ENCODE measurements at regions not wholly inside any gene's neighbourhood (a gene's known extent, or its start where the extent isn't known, plus 50 kb on each side); places are given as distances from the start of the nearest gene placed in this dataset.

DNA sequence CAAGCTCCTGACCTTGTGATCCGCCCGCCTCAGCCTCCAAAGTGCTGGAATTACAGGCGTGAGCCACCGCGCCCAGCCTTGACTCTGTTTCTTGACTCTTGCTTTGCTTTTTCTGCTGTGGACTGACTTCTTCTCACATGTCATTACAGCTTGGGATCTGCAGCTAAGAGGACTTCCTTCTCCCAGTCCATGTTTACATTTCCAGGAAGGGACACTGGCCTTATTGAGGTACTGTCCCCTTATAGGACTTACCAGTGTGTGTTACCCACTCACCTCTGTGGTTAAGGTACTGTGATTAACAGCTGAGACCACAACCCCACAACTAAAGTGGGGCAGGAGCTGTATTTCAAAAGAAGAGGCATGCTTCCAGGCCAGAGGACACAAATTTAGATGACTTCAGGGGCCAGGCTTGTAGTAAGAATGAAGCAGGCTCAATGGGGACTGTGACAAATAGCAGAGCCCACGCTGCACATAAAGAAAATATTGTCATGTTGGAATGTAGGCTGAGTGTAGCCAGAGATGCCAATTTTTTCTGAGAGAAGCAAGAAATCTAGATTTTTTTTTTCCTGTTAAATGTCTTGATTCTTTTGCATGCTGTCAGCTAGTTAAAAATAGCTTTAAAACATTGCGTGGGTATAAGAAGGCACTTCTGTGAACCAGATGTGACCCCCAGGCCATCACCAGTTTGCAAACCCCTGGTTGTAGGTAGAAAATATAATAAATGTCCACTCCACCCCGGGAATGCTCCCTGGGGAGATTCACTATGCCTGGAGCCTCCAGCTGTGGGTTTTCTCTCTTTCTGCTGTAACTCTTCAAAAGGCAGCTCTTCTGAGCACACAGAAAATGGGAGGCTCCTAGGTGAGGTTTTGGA, 75.0 kb downstream of the PTPDC1 start:
- no peak overlapping the region for H2AK5ac ChIP-seq (ENCODE audit: low read length)
- no CpG with 5 or more reads among the region's 8 CpGs for WGBS (ENCODE audit: extremely low coverage, insufficient coverage, low lambda C conversion rate)
- H3K4me3 ChIP-seq (ENCODE audit: low read length): no peak overlapping the region
- no peak overlapping the region for H2BK15ac ChIP-seq (replicated peaks; ENCODE audit: low read depth)
- H3K4me1 ChIP-seq (ENCODE audit: control insufficient read depth, low read depth, low read length): no peaks in the 10 kb centered on the region
- H4K5ac ChIP-seq (ENCODE audit: low read length): no peak overlapping the region
- H3K4me2 ChIP-seq (ENCODE audit: low read length): no peak overlapping the region
- H3K36me3 ChIP-seq (ENCODE audit: control insufficient read depth, insufficient read depth, low read length): no peaks in the 10 kb centered on the region
- H3K56ac ChIP-seq (ENCODE audit: low read length): no peak overlapping the region
- no peaks in the 10 kb centered on the region for H3K79me1 ChIP-seq (ENCODE audit: low read length)
- no peak overlapping the region for H3K4ac ChIP-seq (ENCODE audit: low read depth, low read length)
- H4K8ac ChIP-seq (ENCODE audit: low read depth, low read length): no peak overlapping the region
- no peak overlapping the region for H3K27ac ChIP-seq (ENCODE audit: low read depth, low read length)
- no peak overlapping the region for H2BK120ac ChIP-seq (ENCODE audit: low read depth, low read length)
- no peaks in the 10 kb centered on the region for H3K27me3 ChIP-seq (ENCODE audit: insufficient read depth, low read length, poor library complexity)
- H3K18ac ChIP-seq (ENCODE audit: low read length): no peak overlapping the region
- no peak for DNase-seq
- H3K79me2 ChIP-seq (ENCODE audit: control insufficient read depth, insufficient read depth, low read length): no peaks in the 10 kb centered on the region
- H2BK5ac ChIP-seq (ENCODE audit: low read length): no peak overlapping the region
- H3K9ac ChIP-seq (ENCODE audit: low read length): no peak overlapping the region
- no peak overlapping the region for H3K23ac ChIP-seq (ENCODE audit: low read length)

GRCh38 chr9:94160594-94161501, 76.6 kb downstream of the PTPDC1 start:
- Histone ChIP-seq H3K4me1 (ENCODE audit: control insufficient read depth, low read depth, low read length) (no peaks in the 10 kb centered on the region), H3K23ac (ENCODE audit: low read length) (no peak overlapping the region), H3K27ac (ENCODE audit: low read depth, low read length) (no peak overlapping the region), H4K5ac (ENCODE audit: low read length) (no peak overlapping the region), H3K4me2 (ENCODE audit: low read length) (no peak overlapping the region), H2BK15ac (replicated peaks; ENCODE audit: low read depth) (no peak overlapping the region), H3K27me3 (ENCODE audit: insufficient read depth, low read length, poor library complexity) (no peaks in the 10 kb centered on the region), H2AK5ac (ENCODE audit: low read length) (no peak overlapping the region), H4K8ac (ENCODE audit: low read depth, low read length) (no peak overlapping the region), H2BK5ac (ENCODE audit: low read length) (no peak overlapping the region), H3K4me3 (ENCODE audit: low read length) (no peak overlapping the region), H3K4ac (ENCODE audit: low read depth, low read length) (no peak overlapping the region), H3K79me1 (ENCODE audit: low read length) (no peaks in the 10 kb centered on the region), H2BK120ac (ENCODE audit: low read depth, low read length) (no peak overlapping the region), H3K18ac (ENCODE audit: low read length) (no peak overlapping the region), H3K36me3 (ENCODE audit: control insufficient read depth, insufficient read depth, low read length) (no peaks in the 10 kb centered on the region), H3K9ac (ENCODE audit: low read length) (no peak overlapping the region), H3K79me2 (ENCODE audit: control insufficient read depth, insufficient read depth, low read length) (no peaks in the 10 kb centered on the region), H3K56ac (ENCODE audit: low read length) (no peak overlapping the region)
- no CpG with 5 or more reads among the region's 11 CpGs for WGBS (ENCODE audit: extremely low coverage, insufficient coverage, low lambda C conversion rate)
- peak; percentile 56 for DNase-seq

DNA sequence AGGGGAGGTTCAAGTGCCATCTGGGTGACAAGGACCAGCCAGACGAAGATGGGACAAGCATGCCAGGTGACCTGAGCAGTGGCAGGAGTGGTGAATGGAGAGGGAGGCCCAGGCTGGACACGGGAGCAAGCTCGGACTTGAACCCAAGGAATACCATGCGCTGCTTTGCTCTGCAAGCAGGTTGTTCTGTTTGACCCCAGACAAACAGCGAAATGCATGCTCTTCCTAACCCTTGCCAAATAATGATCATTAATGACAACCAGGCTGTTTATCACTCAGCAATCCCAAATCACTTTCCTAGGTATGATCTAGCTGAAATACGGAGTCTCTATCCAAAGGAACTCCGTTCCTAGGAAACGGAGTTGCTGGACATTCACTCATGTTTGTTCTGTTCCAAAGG, 77.4 kb downstream of the PTPDC1 start:
- Histone ChIP-seq H3K27ac (ENCODE audit: low read depth, low read length) (no peak overlapping the region), H4K5ac (ENCODE audit: low read length) (no peak overlapping the region), H3K56ac (ENCODE audit: low read length) (no peak overlapping the region), H3K4me3 (ENCODE audit: low read length) (no peak overlapping the region), H2BK120ac (ENCODE audit: low read depth, low read length) (no peak overlapping the region), H3K4me2 (ENCODE audit: low read length) (no peak overlapping the region), H3K18ac (ENCODE audit: low read length) (no peak overlapping the region), H3K79me1 (ENCODE audit: low read length) (no peaks in the 10 kb centered on the region), H3K4me1 (ENCODE audit: control insufficient read depth, low read depth, low read length) (no peaks in the 10 kb centered on the region), H3K9ac (ENCODE audit: low read length) (no peak overlapping the region), H3K79me2 (ENCODE audit: control insufficient read depth, insufficient read depth, low read length) (no peaks in the 10 kb centered on the region), H3K4ac (ENCODE audit: low read depth, low read length) (no peak overlapping the region), H2BK5ac (ENCODE audit: low read length) (no peak overlapping the region), H2BK15ac (replicated peaks; ENCODE audit: low read depth) (no peak overlapping the region), H3K27me3 (ENCODE audit: insufficient read depth, low read length, poor library complexity) (no peaks in the 10 kb centered on the region), H3K23ac (ENCODE audit: low read length) (no peak overlapping the region), H4K8ac (ENCODE audit: low read depth, low read length) (no peak overlapping the region), H3K36me3 (ENCODE audit: control insufficient read depth, insufficient read depth, low read length) (no peaks in the 10 kb centered on the region), H2AK5ac (ENCODE audit: low read length) (no peak overlapping the region)
- no CpG with 5 or more reads among the region's 8 CpGs for WGBS (ENCODE audit: extremely low coverage, insufficient coverage, low lambda C conversion rate)
- no peak for DNase-seq

- WGBS (ENCODE audit: extremely low coverage, insufficient coverage, low lambda C conversion rate): no CpG with 5 or more reads among the region's 5 CpGs
- Histone ChIP-seq H3K4me3 (ENCODE audit: low read length) (no peak overlapping the region), H3K23ac (ENCODE audit: low read length) (no peak overlapping the region)
These were observed 80.7 kb downstream of the PTPDC1 start for GRCh38 chr9:94164806-94165549.

GRCh38 chr9:94165592-94166235, 81.5 kb downstream of the PTPDC1 start:
- Histone ChIP-seq H2BK15ac (replicated peaks; ENCODE audit: low read depth) (no peak overlapping the region), H3K23ac (ENCODE audit: low read length) (no peak overlapping the region), H3K4me2 (ENCODE audit: low read length) (peak overlapping the region; percentile 56), H3K4me1 (ENCODE audit: control insufficient read depth, low read depth, low read length) (no peaks in the 10 kb centered on the region), H4K8ac (ENCODE audit: low read depth, low read length) (no peak overlapping the region), H3K4ac (ENCODE audit: low read depth, low read length) (peak overlapping the region; percentile 71), H4K5ac (ENCODE audit: low read length) (no peak overlapping the region), H3K18ac (ENCODE audit: low read length) (no peak overlapping the region), H3K27me3 (ENCODE audit: insufficient read depth, low read length, poor library complexity) (no peaks in the 10 kb centered on the region), H2BK5ac (ENCODE audit: low read length) (no peak overlapping the region), H2BK120ac (ENCODE audit: low read depth, low read length) (peak overlapping the region; percentile 69), H3K79me1 (ENCODE audit: low read length) (no peaks in the 10 kb centered on the region), H3K9ac (ENCODE audit: low read length) (peak overlapping the region; percentile 68), H3K56ac (ENCODE audit: low read length) (peak overlapping the region; percentile 81), H2AK5ac (ENCODE audit: low read length) (no peak overlapping the region), H3K79me2 (ENCODE audit: control insufficient read depth, insufficient read depth, low read length) (peaks cover 34% of the 10 kb centered on the region), H3K36me3 (ENCODE audit: control insufficient read depth, insufficient read depth, low read length) (no peaks in the 10 kb centered on the region), H3K27ac (ENCODE audit: low read depth, low read length) (peak overlapping the region; percentile 100), H3K4me3 (ENCODE audit: low read length) (no peak overlapping the region)
- DNase-seq: peak; percentile 99
- no CpG with 5 or more reads among the region's 49 CpGs for WGBS (ENCODE audit: extremely low coverage, insufficient coverage, low lambda C conversion rate)

More at GRCh38 chr9:94164806-94165549, 80.7 kb downstream of the PTPDC1 start:
- Histone ChIP-seq H3K79me2 (ENCODE audit: control insufficient read depth, insufficient read depth, low read length) (peaks cover 31% of the 10 kb centered on the region), H3K27ac (ENCODE audit: low read depth, low read length) (no peak overlapping the region), H3K56ac (ENCODE audit: low read length) (peak overlapping the region; percentile 81), H4K5ac (ENCODE audit: low read length) (peak overlapping the region; percentile 15), H2BK5ac (ENCODE audit: low read length) (peak overlapping the region; percentile 10), H3K4ac (ENCODE audit: low read depth, low read length) (peak overlapping the region; percentile 71), H2BK15ac (replicated peaks; ENCODE audit: low read depth) (no peak overlapping the region), H3K4me2 (ENCODE audit: low read length) (no peak overlapping the region), H2AK5ac (ENCODE audit: low read length) (no peak overlapping the region), H3K79me1 (ENCODE audit: low read length) (no peaks in the 10 kb centered on the region), H3K36me3 (ENCODE audit: control insufficient read depth, insufficient read depth, low read length) (no peaks in the 10 kb centered on the region), H3K18ac (ENCODE audit: low read length) (no peak overlapping the region), H3K27me3 (ENCODE audit: insufficient read depth, low read length, poor library complexity) (no peaks in the 10 kb centered on the region), H2BK120ac (ENCODE audit: low read depth, low read length) (no peak overlapping the region), H4K8ac (ENCODE audit: low read depth, low read length) (no peak overlapping the region), H3K4me1 (ENCODE audit: control insufficient read depth, low read depth, low read length) (no peaks in the 10 kb centered on the region), H3K9ac (ENCODE audit: low read length) (peak overlapping the region; percentile 68)
- no peak for DNase-seq

All from mesendoderm (in vitro differentiated cells).